ENCODE measurements at regions not wholly inside any gene's neighbourhood (a gene's known extent, or its start where the extent isn't known, plus 50 kb on each side); places are given as distances from the start of the nearest gene placed in this dataset.

DNA sequence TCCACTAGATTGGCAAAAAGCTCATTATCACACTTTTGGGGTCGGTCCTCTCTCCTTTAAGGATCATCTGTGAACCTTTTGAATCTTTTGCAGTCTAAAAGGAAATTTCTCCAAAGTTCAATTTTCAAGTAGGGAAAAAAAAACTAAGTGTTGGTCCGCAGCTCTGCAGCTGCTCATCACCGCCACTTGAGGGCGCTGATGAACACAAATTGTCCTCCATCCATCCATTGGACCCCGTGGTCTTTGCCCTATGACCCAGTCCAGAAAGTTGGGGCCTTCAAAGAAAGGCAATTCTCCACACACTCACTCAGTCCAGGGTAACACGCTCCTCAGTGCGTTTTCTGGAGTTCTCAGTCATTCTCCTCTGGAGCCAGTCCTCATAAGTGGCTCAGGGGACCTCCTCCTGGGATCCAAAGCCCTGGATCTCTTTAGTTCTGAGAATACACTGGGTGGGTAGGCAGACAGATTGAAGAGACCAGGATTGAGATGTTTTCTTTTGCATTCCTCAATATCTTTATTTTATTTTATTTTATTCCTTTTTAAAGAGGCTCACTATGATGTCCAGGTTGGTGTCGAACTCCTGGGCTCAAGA lies 63.6 kb upstream of the SLC28A3 start:
- Mint-ChIP-seq H3K27me3 (ENCODE audit: low read depth, unreplicated experiment) (no peaks in the 10 kb centered on the region), H3K27ac (ENCODE audit: unreplicated experiment) (no peak overlapping the region), H3K4me1 (ENCODE audit: low read depth, unreplicated experiment) (no peaks in the 10 kb centered on the region), H3K36me3 (ENCODE audit: low read depth, unreplicated experiment) (no peaks in the 10 kb centered on the region), H3K4me3 (ENCODE audit: unreplicated experiment) (no peak overlapping the region), H3K9me3 (ENCODE audit: unreplicated experiment) (peaks cover 5% of the 10 kb centered on the region)
- no peak overlapping the region for H3K27ac ChIP-seq (ENCODE audit: low read depth, low read length)
- H3K9me3 ChIP-seq (ENCODE audit: insufficient read depth, low read depth, low read length): no peaks in the 10 kb centered on the region
- no peak for DNase-seq (ENCODE audit: low read depth)
- no peaks in the 10 kb centered on the region for H3K27me3 ChIP-seq (ENCODE audit: insufficient read depth, low read length)
- no peak overlapping the region for H3K9ac ChIP-seq (ENCODE audit: low read length)
- TF ChIP-seq, protein P1, sequence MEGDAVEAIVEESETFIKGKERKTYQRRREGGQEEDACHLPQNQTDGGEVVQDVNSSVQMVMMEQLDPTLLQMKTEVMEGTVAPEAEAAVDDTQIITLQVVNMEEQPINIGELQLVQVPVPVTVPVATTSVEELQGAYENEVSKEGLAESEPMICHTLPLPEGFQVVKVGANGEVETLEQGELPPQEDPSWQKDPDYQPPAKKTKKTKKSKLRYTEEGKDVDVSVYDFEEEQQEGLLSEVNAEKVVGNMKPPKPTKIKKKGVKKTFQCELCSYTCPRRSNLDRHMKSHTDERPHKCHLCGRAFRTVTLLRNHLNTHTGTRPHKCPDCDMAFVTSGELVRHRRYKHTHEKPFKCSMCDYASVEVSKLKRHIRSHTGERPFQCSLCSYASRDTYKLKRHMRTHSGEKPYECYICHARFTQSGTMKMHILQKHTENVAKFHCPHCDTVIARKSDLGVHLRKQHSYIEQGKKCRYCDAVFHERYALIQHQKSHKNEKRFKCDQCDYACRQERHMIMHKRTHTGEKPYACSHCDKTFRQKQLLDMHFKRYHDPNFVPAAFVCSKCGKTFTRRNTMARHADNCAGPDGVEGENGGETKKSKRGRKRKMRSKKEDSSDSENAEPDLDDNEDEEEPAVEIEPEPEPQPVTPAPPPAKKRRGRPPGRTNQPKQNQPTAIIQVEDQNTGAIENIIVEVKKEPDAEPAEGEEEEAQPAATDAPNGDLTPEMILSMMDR (IDR thresholded peaks at IDR 0.05; ENCODE audit: insufficient read depth, low read depth, low read length): peak; percentile 53
- TF ChIP-seq EZH2 (IDR thresholded peaks at IDR 0.05; ENCODE audit: insufficient read depth, low read length): no peak
- no peaks in the 10 kb centered on the region for H3K79me2 ChIP-seq (ENCODE audit: insufficient read depth, low read length)
- no peak overlapping the region for H3K4me2 ChIP-seq (ENCODE audit: low read length)
- H3K4me1 ChIP-seq (ENCODE audit: insufficient read depth, low read length): no peaks in the 10 kb centered on the region
- no peaks in the 10 kb centered on the region for H4K20me1 ChIP-seq (ENCODE audit: insufficient read depth, low read length)
- no peak overlapping the region for H2AFZ ChIP-seq (ENCODE audit: low read depth, low read length)
- no peaks in the 10 kb centered on the region for H3K36me3 ChIP-seq (ENCODE audit: insufficient read depth, low read length)
- no peak for FAIRE-seq
- no peak overlapping the region for H3K4me3 ChIP-seq (ENCODE audit: insufficient read depth, low read depth, low read length)

DNA sequence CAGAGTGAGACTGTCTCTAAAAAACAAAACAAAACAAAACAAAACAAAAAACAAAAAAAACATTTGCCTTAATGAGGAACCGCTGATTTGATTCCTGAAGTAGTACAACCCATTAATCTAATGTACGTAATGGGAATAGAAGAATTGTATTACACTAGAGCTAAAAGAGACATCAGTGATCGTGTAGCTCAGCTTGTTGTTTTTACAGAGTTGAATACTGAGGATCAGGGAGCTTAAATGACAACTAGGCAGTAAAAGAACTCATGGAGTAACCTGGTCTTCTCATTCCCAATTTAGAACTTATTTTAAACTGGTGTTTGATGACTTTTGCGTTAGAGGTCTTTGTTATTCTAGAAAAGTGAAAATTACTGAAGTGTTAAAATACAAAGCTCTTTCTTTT lies 65.1 kb upstream of the SLC28A3 start:
- DNase-seq (ENCODE audit: low read depth): no peak
- Mint-ChIP-seq H3K27ac (ENCODE audit: unreplicated experiment) (no peak overlapping the region), H3K36me3 (ENCODE audit: low read depth, unreplicated experiment) (no peaks in the 10 kb centered on the region), H3K4me1 (ENCODE audit: low read depth, unreplicated experiment) (no peaks in the 10 kb centered on the region), H3K4me3 (ENCODE audit: unreplicated experiment) (no peak overlapping the region), H3K27me3 (ENCODE audit: low read depth, unreplicated experiment) (no peaks in the 10 kb centered on the region), H3K9me3 (ENCODE audit: unreplicated experiment) (peaks cover 5% of the 10 kb centered on the region)
- Histone ChIP-seq H4K20me1 (ENCODE audit: insufficient read depth, low read length) (no peaks in the 10 kb centered on the region), H3K4me3 (ENCODE audit: insufficient read depth, low read depth, low read length) (no peak overlapping the region), H3K4me2 (ENCODE audit: low read length) (no peak overlapping the region), H3K27ac (ENCODE audit: low read depth, low read length) (no peak overlapping the region), H3K4me1 (ENCODE audit: insufficient read depth, low read length) (no peaks in the 10 kb centered on the region), H2AFZ (ENCODE audit: low read depth, low read length) (no peak overlapping the region), H3K9ac (ENCODE audit: low read length) (no peak overlapping the region), H3K27me3 (ENCODE audit: insufficient read depth, low read length) (no peaks in the 10 kb centered on the region), H3K36me3 (ENCODE audit: insufficient read depth, low read length) (no peaks in the 10 kb centered on the region), H3K9me3 (ENCODE audit: insufficient read depth, low read depth, low read length) (no peaks in the 10 kb centered on the region), H3K79me2 (ENCODE audit: insufficient read depth, low read length) (no peaks in the 10 kb centered on the region)
- FAIRE-seq: no peak
- no peak for TF ChIP-seq EZH2 (IDR thresholded peaks at IDR 0.05; ENCODE audit: insufficient read depth, low read length)
- TF ChIP-seq, protein P1 (IDR thresholded peaks at IDR 0.05; ENCODE audit: insufficient read depth, low read depth, low read length): no peak

DNA sequence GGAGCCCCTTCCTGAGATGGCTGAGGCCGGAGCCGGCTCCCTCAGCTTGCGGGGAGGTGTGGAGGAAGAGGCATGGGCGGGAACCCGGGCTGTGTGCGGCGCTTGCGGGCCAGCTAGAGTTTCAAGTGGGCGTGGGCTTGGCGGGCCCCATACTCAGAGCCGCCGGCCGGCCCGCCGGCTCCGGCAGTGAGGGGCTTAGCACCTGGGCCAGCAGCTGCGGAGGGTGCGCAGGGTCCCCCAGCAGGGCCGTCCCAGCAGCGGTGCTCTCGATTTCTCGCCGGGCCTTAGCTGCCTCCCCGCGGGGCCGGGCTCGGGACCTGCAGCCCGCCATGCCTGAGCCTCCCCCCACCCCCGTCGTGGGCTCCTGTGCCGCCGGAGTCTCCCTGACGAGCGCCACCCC lies 67.9 kb upstream of the SLC28A3 start:
- Mint-ChIP-seq H3K4me1 (ENCODE audit: low read depth, unreplicated experiment) (no peaks in the 10 kb centered on the region), H3K27me3 (ENCODE audit: low read depth, unreplicated experiment) (no peaks in the 10 kb centered on the region), H3K4me3 (ENCODE audit: unreplicated experiment) (no peak overlapping the region), H3K9me3 (ENCODE audit: unreplicated experiment) (peaks cover 5% of the 10 kb centered on the region), H3K36me3 (ENCODE audit: low read depth, unreplicated experiment) (no peaks in the 10 kb centered on the region), H3K27ac (ENCODE audit: unreplicated experiment) (no peak overlapping the region)
- H3K36me3 ChIP-seq (ENCODE audit: insufficient read depth, low read length): no peaks in the 10 kb centered on the region
- no peaks in the 10 kb centered on the region for H4K20me1 ChIP-seq (ENCODE audit: insufficient read depth, low read length)
- no peak overlapping the region for H3K27ac ChIP-seq (ENCODE audit: low read depth, low read length)
- H3K4me1 ChIP-seq (ENCODE audit: insufficient read depth, low read length): no peaks in the 10 kb centered on the region
- no peak overlapping the region for H3K4me3 ChIP-seq (ENCODE audit: insufficient read depth, low read depth, low read length)
- no peak for FAIRE-seq
- TF ChIP-seq, protein P1 (IDR thresholded peaks at IDR 0.05; ENCODE audit: insufficient read depth, low read depth, low read length): no peak
- no peak for TF ChIP-seq EZH2 (IDR thresholded peaks at IDR 0.05; ENCODE audit: insufficient read depth, low read length)
- H3K9me3 ChIP-seq (ENCODE audit: insufficient read depth, low read depth, low read length): no peaks in the 10 kb centered on the region
- no peak overlapping the region for H3K9ac ChIP-seq (ENCODE audit: low read length)
- DNase-seq (ENCODE audit: low read depth): no peak
- H2AFZ ChIP-seq (ENCODE audit: low read depth, low read length): no peak overlapping the region
- no peaks in the 10 kb centered on the region for H3K79me2 ChIP-seq (ENCODE audit: insufficient read depth, low read length)
- no peak overlapping the region for H3K4me2 ChIP-seq (ENCODE audit: low read length)
- no peaks in the 10 kb centered on the region for H3K27me3 ChIP-seq (ENCODE audit: insufficient read depth, low read length)
